ENCODE measurements at regions not wholly inside any gene's neighbourhood (a gene's known extent, or its start where the extent isn't known, plus 50 kb on each side); places are given as distances from the start of the nearest gene placed in this dataset.

- Histone ChIP-seq H3K27me3 (no peaks in the 10 kb centered on the region), H3K36me3 (no peaks in the 10 kb centered on the region), H3K4me1 (no peaks in the 10 kb centered on the region), H3K4me3 (ENCODE audit: low read depth, low read length) (no peak overlapping the region), H3K9me3 (no peaks in the 10 kb centered on the region; the same call in 1 of the 2 replicates)
- TF ChIP-seq, protein P1, sequence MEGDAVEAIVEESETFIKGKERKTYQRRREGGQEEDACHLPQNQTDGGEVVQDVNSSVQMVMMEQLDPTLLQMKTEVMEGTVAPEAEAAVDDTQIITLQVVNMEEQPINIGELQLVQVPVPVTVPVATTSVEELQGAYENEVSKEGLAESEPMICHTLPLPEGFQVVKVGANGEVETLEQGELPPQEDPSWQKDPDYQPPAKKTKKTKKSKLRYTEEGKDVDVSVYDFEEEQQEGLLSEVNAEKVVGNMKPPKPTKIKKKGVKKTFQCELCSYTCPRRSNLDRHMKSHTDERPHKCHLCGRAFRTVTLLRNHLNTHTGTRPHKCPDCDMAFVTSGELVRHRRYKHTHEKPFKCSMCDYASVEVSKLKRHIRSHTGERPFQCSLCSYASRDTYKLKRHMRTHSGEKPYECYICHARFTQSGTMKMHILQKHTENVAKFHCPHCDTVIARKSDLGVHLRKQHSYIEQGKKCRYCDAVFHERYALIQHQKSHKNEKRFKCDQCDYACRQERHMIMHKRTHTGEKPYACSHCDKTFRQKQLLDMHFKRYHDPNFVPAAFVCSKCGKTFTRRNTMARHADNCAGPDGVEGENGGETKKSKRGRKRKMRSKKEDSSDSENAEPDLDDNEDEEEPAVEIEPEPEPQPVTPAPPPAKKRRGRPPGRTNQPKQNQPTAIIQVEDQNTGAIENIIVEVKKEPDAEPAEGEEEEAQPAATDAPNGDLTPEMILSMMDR (IDR thresholded peaks at IDR 0.05; ENCODE audit: low read depth, low read length): peak; percentile 30; the same call in 1 of the 2 replicates
- no peak for DNase-seq
These were observed 113.2 kb upstream of the RANBP3L start for GRCh38 chr5:36414869-36415282.

DNA sequence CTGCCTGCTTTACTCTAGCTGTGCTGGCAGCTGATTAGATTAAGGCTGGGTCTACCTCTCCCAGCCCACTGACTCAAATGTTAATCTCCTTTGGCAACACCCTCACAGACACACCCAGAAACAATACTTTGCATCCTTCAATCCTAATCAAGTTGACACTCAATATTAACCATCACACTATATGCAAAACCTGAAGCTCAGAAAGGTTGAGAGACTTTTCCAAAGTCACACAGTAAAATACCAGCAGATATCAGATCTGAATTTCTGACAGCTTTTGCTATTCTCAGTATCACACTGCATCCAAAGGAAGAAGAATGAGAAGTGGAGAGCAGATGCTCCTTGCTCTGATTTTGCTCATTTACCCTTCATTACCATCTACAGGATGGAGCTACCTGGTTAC lies 114.9 kb upstream of the RANBP3L start:
- H3K27me3 ChIP-seq: no peaks in the 10 kb centered on the region
- TF ChIP-seq, protein P1 (IDR thresholded peaks at IDR 0.05; ENCODE audit: low read depth, low read length): no peak

DNA sequence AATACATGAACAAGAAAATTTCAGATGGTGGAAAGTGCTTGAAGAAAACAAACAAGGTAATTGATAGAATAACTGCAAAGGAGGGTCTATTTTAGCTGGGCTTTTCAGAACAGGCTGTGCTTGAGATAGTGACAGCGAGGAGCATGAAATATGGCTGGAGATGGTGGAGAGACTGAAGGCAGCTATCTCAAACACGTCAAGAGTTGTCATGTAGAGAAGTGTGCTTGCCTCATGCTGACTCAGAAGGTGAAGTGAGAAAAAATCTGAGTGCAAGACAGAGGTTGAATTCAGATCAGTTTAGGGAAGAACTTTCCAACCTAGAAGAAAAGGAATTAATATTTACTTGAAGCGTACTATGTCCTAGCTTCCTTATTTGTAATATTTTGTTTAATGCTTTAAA lies 115.5 kb upstream of the RANBP3L start:
- Histone ChIP-seq H3K36me3 (no peaks in the 10 kb centered on the region), H3K4me3 (ENCODE audit: low read depth, low read length) (no peak overlapping the region), H3K27me3 (no peaks in the 10 kb centered on the region; the same call in 1 of the 2 replicates), H3K4me1 (no peaks in the 10 kb centered on the region), H3K9me3 (no peaks in the 10 kb centered on the region)
- TF ChIP-seq, protein P1 (IDR thresholded peaks at IDR 0.05; ENCODE audit: low read depth, low read length): no peak
- DNase-seq: no peak

More for the DNA sequence above, 114.9 kb upstream of the RANBP3L start:
- H3K4me1 ChIP-seq: no peaks in the 10 kb centered on the region
- H3K9me3 ChIP-seq: no peaks in the 10 kb centered on the region
- no peak overlapping the region for H3K4me3 ChIP-seq (ENCODE audit: low read depth, low read length)
- H3K36me3 ChIP-seq: no peaks in the 10 kb centered on the region
- no peak for DNase-seq

GRCh38 chr5:36417668-36418067 lies 116.0 kb upstream of the RANBP3L start:
- Histone ChIP-seq H3K36me3 (no peaks in the 10 kb centered on the region), H3K4me1 (no peaks in the 10 kb centered on the region), H3K4me3 (ENCODE audit: low read depth, low read length) (no peak overlapping the region), H3K27me3 (no peaks in the 10 kb centered on the region; the same call in 1 of the 2 replicates), H3K9me3 (no peaks in the 10 kb centered on the region)
- TF ChIP-seq, protein P1 (IDR thresholded peaks at IDR 0.05; ENCODE audit: low read depth, low read length): no peak
- DNase-seq: no peak

- Histone ChIP-seq H3K27me3 (peaks cover 1% of the 10 kb centered on the region; the same call in 1 of the 2 replicates), H3K9me3 (no peaks in the 10 kb centered on the region), H3K4me3 (ENCODE audit: low read depth, low read length) (no peak overlapping the region), H3K4me1 (no peaks in the 10 kb centered on the region), H3K36me3 (no peaks in the 10 kb centered on the region)
- no peak for DNase-seq
- TF ChIP-seq, protein P1 (IDR thresholded peaks at IDR 0.05; ENCODE audit: low read depth, low read length): no peak
These were observed 116.7 kb upstream of the RANBP3L start for GRCh38 chr5:36418152-36418979.

DNA sequence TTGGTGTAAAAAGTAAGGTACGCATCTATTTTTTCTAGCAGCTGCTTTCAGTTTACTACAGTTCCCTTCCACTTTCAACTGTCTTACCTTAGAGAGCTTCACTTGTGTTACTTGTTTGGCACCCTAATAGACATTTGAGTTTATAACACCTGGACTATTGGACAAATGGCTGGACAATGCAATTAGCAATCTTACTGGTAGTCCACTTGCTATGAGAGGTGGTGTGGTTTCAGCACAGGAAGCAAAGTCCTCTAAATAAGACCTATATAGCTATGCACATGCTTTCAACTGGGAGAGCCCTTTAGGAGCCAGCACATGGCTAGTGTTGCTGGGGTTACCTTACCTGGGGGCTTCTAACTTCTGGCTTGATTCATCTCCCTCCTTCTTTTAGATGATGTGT lies 119.6 kb upstream of the RANBP3L start:
- TF ChIP-seq, protein P1 (IDR thresholded peaks at IDR 0.05; ENCODE audit: low read depth, low read length): no peak
- no peak for DNase-seq
- Histone ChIP-seq H3K4me3 (ENCODE audit: low read depth, low read length) (no peak overlapping the region), H3K27me3 (peaks cover 4% of the 10 kb centered on the region; the same call in 1 of the 2 replicates), H3K36me3 (no peaks in the 10 kb centered on the region), H3K4me1 (no peaks in the 10 kb centered on the region), H3K9me3 (no peaks in the 10 kb centered on the region)

Data from BE2C (cell line).